T-cell (primary cell): ENCODE measurements at regions not wholly inside any gene's neighbourhood (a gene's known extent, or its start where the extent isn't known, plus 50 kb on each side); places are given as distances from the start of the nearest gene placed in this dataset.

ENCODE experiments used
- ATAC-seq, 4 experiments: fragments of 200-7000 bp in 3 of 4; fragments of 150-1000 bp in 1 of 4; cut with Tn5 transposase; replicated peaks in 1 of 4; 1 replicate in 3 of 4; 2 replicates in 1 of 4; pipeline ENCODE4 v1.10.0; 2021; ENCODE audit warnings: moderate library complexity in 3 of 4, mild to moderate bottlenecking in 2 of 4, moderate number of reproducible peaks in 1 of 4
- CTCF ChIA-PET, 2 donors: fragments of 300-600 bp; sonication (Branson Sonifier 250); formaldehyde crosslinking; loops; one replicate each; lab custom pipeline; 2022; ENCODE audit warnings: antibody characterized with exemption in 2 of 2; lab: Charles Lee
- POLR2A ChIA-PET, 2 donors: fragments of 300-600 bp; sonication (Branson Sonifier 250); formaldehyde crosslinking; loops; one replicate each; lab custom pipeline; 2022; ENCODE audit warnings: antibody characterized with exemption in 2 of 2; lab: Charles Lee
- DNase-seq, 35 experiments: peaks; one replicate each; pipeline versions ENCODE4 v3.0.0 to v3.0.0-alpha.2; 2013 to 2023
- H3K27ac ChIP-seq: one replicate; pipeline ENCODE4 v1.5.1; 2013; ENCODE audit warnings: low read length
- H3K27me3 ChIP-seq, 2 experiments: replicated peaks in 1 of 2; 1 replicate in 1 of 2; 2 replicates in 1 of 2; pipeline versions ENCODE4 v1.6.1 to v1.7.0; 2013; ENCODE audit warnings: low read length in 1 of 2, mixed read lengths in 1 of 2; ENCODE audit not compliant: control insufficient read depth in 2 of 2, insufficient read depth in 2 of 2; ENCODE audit errors: extremely low read depth in 1 of 2
- H3K36me3 ChIP-seq, 2 donors: 1 replicate in 1 of 2; 2 replicates in 1 of 2; pipeline versions ENCODE4 v1.6.1 to v1.7.0; 2013; ENCODE audit warnings: low read length in 1 of 2; ENCODE audit not compliant: control insufficient read depth in 2 of 2, insufficient read depth in 1 of 2; ENCODE audit errors: extremely low read depth in 1 of 2
- H3K4me1 ChIP-seq, 2 experiments: 1 replicate in 1 of 2; 2 replicates in 1 of 2; pipeline versions ENCODE4 v1.6.1 to v1.7.0; 2013; ENCODE audit warnings: low read length in 2 of 2, mixed read lengths in 1 of 2; ENCODE audit not compliant: insufficient read depth in 2 of 2, control insufficient read depth in 1 of 2; ENCODE audit errors: extremely low read depth in 1 of 2
- H3K4me3 ChIP-seq, 2 donors: 1 replicate in 1 of 2; 2 replicates in 1 of 2; pipeline versions ENCODE4 v1.5.1 to v1.7.0; 2013; ENCODE audit warnings: mild to moderate bottlenecking in 2 of 2, low read length in 1 of 2, moderate library complexity in 1 of 2; ENCODE audit not compliant: control insufficient read depth in 1 of 2; ENCODE audit errors: extremely low read depth in 1 of 2
- H3K9me3 ChIP-seq: 2 replicates; pipeline ENCODE4 v1.7.0; 2013
- H3K27ac Mint-ChIP-seq, 2 donors: one replicate each; pipeline ENCODE4 v1.8.0; 2020 to 2021; ENCODE audit warnings: mild to moderate bottlenecking in 2 of 2, mixed read lengths in 2 of 2
- H3K27me3 Mint-ChIP-seq, 2 donors: one replicate each; pipeline ENCODE4 v1.8.0; 2021 to 2022; ENCODE audit warnings: mixed read lengths in 2 of 2
- H3K36me3 Mint-ChIP-seq: one replicate; pipeline ENCODE4 v1.8.0; 2021; ENCODE audit warnings: mixed read lengths
- H3K4me1 Mint-ChIP-seq, 3 donors: one replicate each; pipeline ENCODE4 v1.8.0; 2020 to 2022; ENCODE audit warnings: mixed read lengths in 3 of 3, mild to moderate bottlenecking in 1 of 3
- H3K4me3 Mint-ChIP-seq, 3 donors: one replicate each; pipeline ENCODE4 v1.8.0; 2020 to 2022; ENCODE audit warnings: mild to moderate bottlenecking in 3 of 3, mixed read lengths in 3 of 3, moderate library complexity in 3 of 3
- H3K9me3 Mint-ChIP-seq, 3 donors: one replicate each; pipeline ENCODE4 v1.8.0; 2020 to 2022; ENCODE audit warnings: mixed read lengths in 3 of 3
- WGBS: methylation state at CpG from one replicate; pipeline ENCODE4 v1.1.5; 2013; ENCODE audit warnings: missing lambda C conversion rate; ENCODE audit not compliant: insufficient coverage; 5-methylcytosine and 5-hydroxymethylcytosine counted together

DNA sequence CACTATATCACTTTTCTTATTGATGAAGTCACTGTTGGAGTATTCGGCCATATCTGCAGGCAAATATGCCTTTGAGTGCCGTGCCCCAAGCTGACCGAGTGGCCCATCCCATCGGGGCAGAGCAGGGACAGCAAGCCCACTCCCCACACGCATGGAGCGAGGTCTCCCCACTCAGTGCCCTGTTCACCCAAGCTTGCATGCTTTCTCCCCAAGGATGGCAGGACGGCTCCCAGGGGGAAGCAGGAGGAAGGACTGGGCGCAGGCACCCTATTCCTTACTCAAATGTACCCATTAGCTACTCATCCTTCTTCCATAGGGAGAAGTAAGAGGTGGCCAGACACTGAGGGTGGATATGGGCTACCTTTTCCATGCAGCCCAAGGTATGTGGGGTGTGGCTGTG lies 309.0 kb downstream of the IRX1 start:
- ChIA-PET CTCF (no interaction called here), POLR2A (no interaction called here)
- no peaks in the 10 kb centered on the region for H3K36me3 Mint-ChIP-seq
- H3K27ac Mint-ChIP-seq: no peak overlapping the region
- no peak overlapping the region for H3K27ac ChIP-seq
- H3K9me3 Mint-ChIP-seq: peaks cover 3 to 15% (median 5%) of the 10 kb centered on the region in 3 donors
- H3K4me3 ChIP-seq: no peak overlapping the region
- no peaks in the 10 kb centered on the region for H3K4me1 Mint-ChIP-seq
- ATAC-seq (no peak), DNase-seq (no peak)
- H3K4me1 ChIP-seq: no peaks in the 10 kb centered on the region
- no peaks in the 10 kb centered on the region for H3K27me3 ChIP-seq
- H3K9me3 ChIP-seq: no peaks in the 10 kb centered on the region
- no peaks in the 10 kb centered on the region for H3K36me3 ChIP-seq
- WGBS: 97% methylated on average over 5 of the region's 8 CpGs
- H3K27me3 Mint-ChIP-seq: no peaks in the 10 kb centered on the region
- H3K4me3 Mint-ChIP-seq: no peak overlapping the region

DNA sequence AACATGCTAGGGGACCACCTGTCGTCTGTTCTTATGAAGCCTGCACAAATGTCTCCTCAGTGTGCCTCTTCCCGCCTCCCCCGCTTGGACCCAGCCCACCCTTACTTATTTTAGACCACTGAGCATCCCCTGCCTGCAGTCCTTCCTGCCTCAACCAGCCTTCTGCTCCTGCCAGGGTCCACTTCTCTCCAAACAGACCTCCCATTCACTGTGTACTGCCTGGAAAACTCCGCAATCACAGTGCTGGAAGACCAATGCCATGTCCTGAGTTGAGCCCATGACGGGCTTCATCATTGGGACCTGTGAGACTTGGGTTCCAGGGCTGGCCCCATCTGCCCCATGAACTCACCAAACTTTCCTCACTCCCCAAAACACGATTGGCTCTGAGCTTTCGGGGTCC lies 309.4 kb downstream of the IRX1 start:
- ATAC-seq (no peak), DNase-seq (no peak)
- Histone ChIP-seq H3K4me1 (no peaks in the 10 kb centered on the region), H3K27me3 (no peaks in the 10 kb centered on the region), H3K27ac (no peak overlapping the region), H3K9me3 (no peaks in the 10 kb centered on the region), H3K4me3 (no peak overlapping the region), H3K36me3 (no peaks in the 10 kb centered on the region)
- no peaks in the 10 kb centered on the region for H3K4me1 Mint-ChIP-seq
- no peaks in the 10 kb centered on the region for H3K27me3 Mint-ChIP-seq
- H3K9me3 Mint-ChIP-seq: peaks cover 3 to 15% (median 5%) of the 10 kb centered on the region in 3 donors
- no peak overlapping the region for H3K27ac Mint-ChIP-seq
- CTCF ChIA-PET: no interaction called here
- H3K36me3 Mint-ChIP-seq: no peaks in the 10 kb centered on the region
- no peak overlapping the region for H3K4me3 Mint-ChIP-seq
- 83% methylated on average over 5 of the region's 7 CpGs for WGBS
- POLR2A ChIA-PET: no interaction called here

DNA sequence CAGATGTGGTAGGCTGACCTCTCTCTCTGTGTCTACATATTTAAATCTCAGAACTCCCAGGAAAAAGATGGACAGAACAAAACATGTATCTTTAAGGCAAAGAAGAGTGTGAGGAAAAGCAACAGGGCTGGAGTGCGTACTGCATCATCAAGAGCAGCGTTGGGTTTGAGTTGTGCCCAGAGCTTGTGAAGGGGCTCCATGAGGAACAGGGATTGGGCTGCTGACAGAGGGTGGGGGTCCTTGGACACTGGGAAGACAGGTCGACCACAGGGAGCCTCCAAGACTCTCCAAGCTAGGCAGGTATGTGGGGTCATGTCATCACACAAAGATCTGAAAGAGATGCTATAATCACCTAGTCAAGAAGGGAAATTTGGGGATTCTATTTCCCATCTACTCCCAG lies 309.9 kb downstream of the IRX1 start:
- no peaks in the 10 kb centered on the region for H3K36me3 ChIP-seq
- WGBS: 84% methylated on average over 2 of the region's 3 CpGs
- Mint-ChIP-seq H3K27ac (no peak overlapping the region), H3K36me3 (no peaks in the 10 kb centered on the region), H3K4me1 (no peaks in the 10 kb centered on the region), H3K27me3 (no peaks in the 10 kb centered on the region), H3K9me3 (peaks cover 3 to 15% (median 5%) of the 10 kb centered on the region in 3 donors), H3K4me3 (no peak overlapping the region)
- H3K9me3 ChIP-seq: no peaks in the 10 kb centered on the region
- ATAC-seq: no peak
- no peak overlapping the region for H3K4me3 ChIP-seq
- DNase-seq: no peak
- POLR2A ChIA-PET: no interaction called here
- H3K4me1 ChIP-seq: no peaks in the 10 kb centered on the region
- CTCF ChIA-PET: no interaction called here
- H3K27me3 ChIP-seq: no peaks in the 10 kb centered on the region
- H3K27ac ChIP-seq: no peak overlapping the region

DNA sequence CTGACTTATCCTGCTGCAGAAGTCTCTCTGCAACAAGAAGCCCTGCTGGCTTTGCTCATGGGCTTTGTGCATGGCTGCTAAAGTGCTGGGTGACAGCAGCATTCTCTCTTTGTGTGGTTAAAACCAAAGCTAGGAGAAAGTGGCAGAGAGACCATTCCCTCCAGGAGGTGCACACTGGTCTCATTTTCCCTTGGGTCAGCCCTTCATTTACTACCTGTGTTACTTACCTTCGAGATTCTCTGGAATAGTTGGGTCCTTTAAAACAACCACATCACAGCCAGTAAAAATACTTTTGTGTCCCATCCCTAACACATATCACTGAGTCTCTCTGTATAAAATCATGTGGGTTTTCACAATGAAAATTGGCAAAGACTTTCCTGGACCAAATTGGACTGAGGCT lies 315.5 kb downstream of the IRX1 start:
- Histone ChIP-seq H3K4me3 (no peak overlapping the region), H3K27me3 (no peaks in the 10 kb centered on the region), H3K27ac (no peak overlapping the region), H3K4me1 (no peaks in the 10 kb centered on the region), H3K9me3 (no peaks in the 10 kb centered on the region), H3K36me3 (no peaks in the 10 kb centered on the region)
- CTCF ChIA-PET: no interaction called here
- ATAC-seq: no peak
- POLR2A ChIA-PET: no interaction called here
- Mint-ChIP-seq H3K27ac (no peak overlapping the region), H3K4me3 (no peak overlapping the region), H3K9me3 (peaks cover 6 to 11% (median 7%) of the 10 kb centered on the region in 3 donors), H3K36me3 (no peaks in the 10 kb centered on the region), H3K27me3 (no peaks in the 10 kb centered on the region), H3K4me1 (no peaks in the 10 kb centered on the region)
- DNase-seq: no peak
- WGBS: no CpG with 5 or more reads among the region's 1 CpG

GRCh38 chr5:3911773-3912172 lies 316.1 kb downstream of the IRX1 start:
- Mint-ChIP-seq H3K4me1 (no peaks in the 10 kb centered on the region), H3K9me3 (peaks cover 3 to 7% (median 6%) of the 10 kb centered on the region in 3 donors), H3K27me3 (no peaks in the 10 kb centered on the region), H3K4me3 (no peak overlapping the region), H3K36me3 (no peaks in the 10 kb centered on the region), H3K27ac (no peak overlapping the region)
- WGBS: no CpG with 5 or more reads among the region's 4 CpGs
- ChIA-PET POLR2A (no interaction called here), CTCF (no interaction called here)
- DNase-seq (no peak), ATAC-seq (no peak)
- Histone ChIP-seq H3K4me1 (no peaks in the 10 kb centered on the region), H3K9me3 (no peaks in the 10 kb centered on the region), H3K27ac (no peak overlapping the region), H3K27me3 (no peaks in the 10 kb centered on the region), H3K4me3 (no peak overlapping the region), H3K36me3 (no peaks in the 10 kb centered on the region)

- H3K4me1 Mint-ChIP-seq: no peaks in the 10 kb centered on the region
- 100% methylated on average over 5 of the region's 7 CpGs for WGBS
- no peaks in the 10 kb centered on the region for H3K36me3 ChIP-seq
- no peak overlapping the region for H3K27ac ChIP-seq
- no peak overlapping the region for H3K4me3 ChIP-seq
- ATAC-seq (no peak), DNase-seq (no peak)
- no peak overlapping the region for H3K4me3 Mint-ChIP-seq
- peaks cover 6 to 7% (median 6%) of the 10 kb centered on the region in 3 donors for H3K9me3 Mint-ChIP-seq
- no peak overlapping the region for H3K27ac Mint-ChIP-seq
- H3K36me3 Mint-ChIP-seq: no peaks in the 10 kb centered on the region
- ChIA-PET POLR2A (no interaction called here), CTCF (no interaction called here)
- H3K9me3 ChIP-seq: no peaks in the 10 kb centered on the region
- no peaks in the 10 kb centered on the region for H3K27me3 ChIP-seq
- no peaks in the 10 kb centered on the region for H3K4me1 ChIP-seq
- H3K27me3 Mint-ChIP-seq: no peaks in the 10 kb centered on the region
Measured at GRCh38 chr5:3912790-3913189, 317.2 kb downstream of the IRX1 start.

GRCh38 chr5:3913279-3913678 lies 317.6 kb downstream of the IRX1 start:
- H3K4me3 ChIP-seq: no peak overlapping the region
- no peaks in the 10 kb centered on the region for H3K36me3 ChIP-seq
- ATAC-seq (no peak), DNase-seq (no peak)
- peaks cover 6 to 7% (median 6%) of the 10 kb centered on the region in 3 donors for H3K9me3 Mint-ChIP-seq
- no peaks in the 10 kb centered on the region for H3K9me3 ChIP-seq
- H3K27ac Mint-ChIP-seq: no peak overlapping the region
- H3K4me1 ChIP-seq: no peaks in the 10 kb centered on the region
- no peaks in the 10 kb centered on the region for H3K4me1 Mint-ChIP-seq
- no peaks in the 10 kb centered on the region for H3K27me3 ChIP-seq
- CTCF ChIA-PET: no interaction called here
- H3K4me3 Mint-ChIP-seq: no peak overlapping the region
- H3K27me3 Mint-ChIP-seq: no peaks in the 10 kb centered on the region
- no peaks in the 10 kb centered on the region for H3K36me3 Mint-ChIP-seq
- POLR2A ChIA-PET: no interaction called here
- 63% methylated on average over 2 of the region's 3 CpGs for WGBS
- H3K27ac ChIP-seq: no peak overlapping the region
